Activated CD8-positive, alpha-beta memory T cell treated with anti-CD3 and anti-CD28 coated beads for 36 hours (primary cell): ENCODE measurements at regions not wholly inside any gene's neighbourhood (a gene's known extent, or its start where the extent isn't known, plus 50 kb on each side); places are given as distances from the start of the nearest gene placed in this dataset.

Source experiments
- CTCF ChIA-PET: fragments of 350-600 bp; sonication (Branson Sonifier 250); formaldehyde crosslinking; loops from one replicate; lab custom pipeline; 2021; ENCODE audit warnings: antibody characterized with exemption; lab: Charles Lee
- POLR2A ChIA-PET: fragments of 350-600 bp; sonication (Branson Sonifier 250); formaldehyde crosslinking; loops from one replicate; lab custom pipeline; 2021; ENCODE audit warnings: antibody characterized with exemption; lab: Charles Lee

GRCh38 chr10:107492389-107492788 is 327.9 kb upstream of the SORCS1 start:
- CTCF ChIA-PET: no interaction called here

GRCh38 chr10:107490389-107490788 is 325.9 kb upstream of the SORCS1 start:
- ChIA-PET CTCF (no interaction called here), POLR2A (no interaction called here)

More at GRCh38 chr10:107492389-107492788, 327.9 kb upstream of the SORCS1 start:
- POLR2A ChIA-PET: no interaction called here

- ChIA-PET POLR2A (no interaction called here), CTCF (no interaction called here)
Measured at GRCh38 chr10:107487284-107487683, 322.8 kb upstream of the SORCS1 start.

GRCh38 chr10:107485019-107485418 is 320.5 kb upstream of the SORCS1 start:
- POLR2A ChIA-PET: no interaction called here
- CTCF ChIA-PET: no interaction called here

GRCh38 chr10:107481881-107482280 is 317.4 kb upstream of the SORCS1 start:
- POLR2A ChIA-PET: no interaction called here
- CTCF ChIA-PET: no interaction called here

GRCh38 chr10:107481224-107481623 is 316.7 kb upstream of the SORCS1 start:
- ChIA-PET CTCF (no interaction called here), POLR2A (no interaction called here)

- ChIA-PET POLR2A (no interaction called here), CTCF (interaction anchor here (0.6 kb wide), 1 partner anchor 11 kb away, joined by 3 read pairs; no protein-coding TSS in a partner anchor)
Measured at GRCh38 chr10:107480781-107481180, 316.3 kb upstream of the SORCS1 start.

- POLR2A ChIA-PET: no interaction called here
- CTCF ChIA-PET: no interaction called here
Measured at GRCh38 chr10:107477266-107477665, 312.8 kb upstream of the SORCS1 start.

GRCh38 chr10:107476408-107476807 is 311.9 kb upstream of the SORCS1 start:
- ChIA-PET CTCF (no interaction called here), POLR2A (no interaction called here)

GRCh38 chr10:107474650-107475049 is 310.1 kb upstream of the SORCS1 start:
- ChIA-PET CTCF (no interaction called here), POLR2A (no interaction called here)

- ChIA-PET POLR2A (no interaction called here), CTCF (no interaction called here)
Measured at GRCh38 chr10:107473225-107473624, 308.7 kb upstream of the SORCS1 start.

GRCh38 chr10:107471911-107472310 is 307.4 kb upstream of the SORCS1 start:
- ChIA-PET POLR2A (no interaction called here), CTCF (no interaction called here)

- ChIA-PET POLR2A (no interaction called here), CTCF (no interaction called here)
Measured at GRCh38 chr10:107453561-107453960, 289.1 kb upstream of the SORCS1 start.

GRCh38 chr10:107451047-107451446 is 286.5 kb upstream of the SORCS1 start:
- ChIA-PET POLR2A (no interaction called here), CTCF (no interaction called here)

GRCh38 chr10:107450056-107450455 is 285.6 kb upstream of the SORCS1 start:
- ChIA-PET POLR2A (no interaction called here), CTCF (no interaction called here)

- CTCF ChIA-PET: no interaction called here
- POLR2A ChIA-PET: no interaction called here
Measured at GRCh38 chr10:107444443-107444842, 279.9 kb upstream of the SORCS1 start.

GRCh38 chr10:107443813-107444212 is 279.3 kb upstream of the SORCS1 start:
- POLR2A ChIA-PET: no interaction called here
- CTCF ChIA-PET: no interaction called here

- CTCF ChIA-PET: no interaction called here
- POLR2A ChIA-PET: no interaction called here
Measured at GRCh38 chr10:107443326-107443725, 278.8 kb upstream of the SORCS1 start.

GRCh38 chr10:107442035-107442505 is 277.6 kb upstream of the SORCS1 start:
- ChIA-PET CTCF (no interaction called here), POLR2A (no interaction called here)

- ChIA-PET CTCF (no interaction called here), POLR2A (no interaction called here)
Measured at GRCh38 chr10:107440741-107441140, 276.2 kb upstream of the SORCS1 start.

- ChIA-PET POLR2A (no interaction called here), CTCF (no interaction called here)
Measured at GRCh38 chr10:107437921-107438320, 273.4 kb upstream of the SORCS1 start.

- CTCF ChIA-PET: no interaction called here
Measured at GRCh38 chr10:107436568-107436967, 272.1 kb upstream of the SORCS1 start.

More at GRCh38 chr10:107436568-107436967, 272.1 kb upstream of the SORCS1 start:
- POLR2A ChIA-PET: no interaction called here
